Tibial nerve (tissue), 4 donors: ENCODE measurements at regions not wholly inside any gene's neighbourhood (a gene's known extent, or its start where the extent isn't known, plus 50 kb on each side); places are given as distances from the start of the nearest gene placed in this dataset.

ENCODE experiments used
- EP300 ChIP-seq, 2 donors: sonication (generic); formaldehyde crosslinking; IDR thresholded peaks; one replicate each; pipeline ENCODE4 v1.6.1; 2017; ENCODE audit warnings: antibody characterized with exemption in 2 of 2, mild to moderate bottlenecking in 1 of 2
- POLR2A ChIP-seq, 2 donors: fragments of 450-650 bp; IDR thresholded peaks; one replicate each; pipeline ENCODE4 v1.6.1; 2017; ENCODE audit warnings: antibody characterized with exemption in 2 of 2, mild to moderate bottlenecking in 2 of 2, moderate library complexity in 2 of 2
- TF ChIP-seq, protein P1 (sequence below), 5 experiments: fragments of 200-600 bp in 3 of 5; fragments of 450-650 bp in 2 of 5; sonication (generic) in 3 of 5; IDR thresholded peaks; one replicate each; pipeline ENCODE4 v1.5.1; 2016 to 2019; ENCODE audit warnings: antibody characterized with exemption in 5 of 5, mild to moderate bottlenecking in 3 of 5, moderate library complexity in 2 of 5

DNA sequence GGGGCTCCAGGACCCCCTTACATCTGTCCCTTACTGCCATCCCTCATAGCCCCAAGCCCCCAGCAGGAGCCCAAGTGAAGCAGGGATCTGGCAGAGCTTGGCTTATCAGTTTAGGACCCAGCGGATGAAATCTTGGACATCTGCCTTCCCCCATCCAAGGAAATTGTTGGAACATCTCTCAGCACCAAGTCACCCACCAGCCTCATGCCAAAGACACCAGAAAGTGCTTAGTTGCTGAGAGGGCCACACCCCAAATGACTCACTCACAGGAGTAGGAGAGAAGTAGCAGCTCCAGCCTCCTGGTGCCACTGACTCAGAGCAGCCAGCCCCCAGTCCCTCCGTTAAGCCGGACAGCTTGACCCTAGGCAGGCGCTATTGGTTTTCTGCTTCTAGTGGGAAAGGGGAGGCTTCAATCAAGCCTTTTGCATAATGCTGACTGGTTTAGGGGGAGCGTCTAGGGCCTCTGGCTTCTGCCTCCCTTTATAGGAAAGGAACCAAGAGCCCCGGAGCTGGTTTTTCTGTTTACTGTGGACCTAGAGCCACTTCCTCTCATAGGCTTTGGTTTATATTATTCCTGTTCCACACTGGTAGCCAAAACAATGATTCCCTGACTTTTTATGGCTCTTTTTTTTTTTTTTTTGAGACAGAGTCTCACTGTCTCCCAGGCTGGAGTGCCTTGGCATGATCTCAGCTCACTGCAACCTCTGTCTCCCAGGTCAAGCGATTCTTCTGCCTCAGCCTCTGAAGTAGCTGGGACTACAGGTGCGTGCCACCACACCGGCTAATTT, 114.2 kb upstream of the IPO9 start:
- TF ChIP-seq POLR2A (IDR thresholded peaks at IDR 0.05), result peak in 1 of 2 donors; percentile 18
- TF ChIP-seq, protein P1, sequence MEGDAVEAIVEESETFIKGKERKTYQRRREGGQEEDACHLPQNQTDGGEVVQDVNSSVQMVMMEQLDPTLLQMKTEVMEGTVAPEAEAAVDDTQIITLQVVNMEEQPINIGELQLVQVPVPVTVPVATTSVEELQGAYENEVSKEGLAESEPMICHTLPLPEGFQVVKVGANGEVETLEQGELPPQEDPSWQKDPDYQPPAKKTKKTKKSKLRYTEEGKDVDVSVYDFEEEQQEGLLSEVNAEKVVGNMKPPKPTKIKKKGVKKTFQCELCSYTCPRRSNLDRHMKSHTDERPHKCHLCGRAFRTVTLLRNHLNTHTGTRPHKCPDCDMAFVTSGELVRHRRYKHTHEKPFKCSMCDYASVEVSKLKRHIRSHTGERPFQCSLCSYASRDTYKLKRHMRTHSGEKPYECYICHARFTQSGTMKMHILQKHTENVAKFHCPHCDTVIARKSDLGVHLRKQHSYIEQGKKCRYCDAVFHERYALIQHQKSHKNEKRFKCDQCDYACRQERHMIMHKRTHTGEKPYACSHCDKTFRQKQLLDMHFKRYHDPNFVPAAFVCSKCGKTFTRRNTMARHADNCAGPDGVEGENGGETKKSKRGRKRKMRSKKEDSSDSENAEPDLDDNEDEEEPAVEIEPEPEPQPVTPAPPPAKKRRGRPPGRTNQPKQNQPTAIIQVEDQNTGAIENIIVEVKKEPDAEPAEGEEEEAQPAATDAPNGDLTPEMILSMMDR (IDR thresholded peaks at IDR 0.05), result no peak
- peak in 1 of 2 donors; percentile 85 for TF ChIP-seq EP300 (IDR thresholded peaks at IDR 0.05)
